WTC11 (cell line): ENCODE measurements at regions not wholly inside any gene's neighbourhood (a gene's known extent, or its start where the extent isn't known, plus 50 kb on each side); places are given as distances from the start of the nearest gene placed in this dataset.

ENCODE experiments used
- ATAC-seq: fragments of 200-7000 bp; cut with Tn5 transposase; 2 replicates; pipeline ENCODE4 v1.10.0; 2021; ENCODE audit warnings: mild to moderate bottlenecking, moderate library complexity
- CTCF ChIA-PET: fragments of 300-600 bp; sonication (Branson Sonifier 250); formaldehyde crosslinking; loops from one replicate; lab custom pipeline; 2021; ENCODE audit warnings: antibody characterized with exemption; lab: Charles Lee
- POLR2A ChIA-PET: fragments of 350-600 bp; sonication (Branson Sonifier 250); formaldehyde crosslinking; loops from one replicate; lab custom pipeline; 2021; ENCODE audit warnings: antibody characterized with exemption; lab: Charles Lee
- DNase-seq: peaks from one replicate; pipeline ENCODE4 v3.0.0; 2021; ENCODE audit warnings: low spot score
- H3K27ac Mint-ChIP-seq: 2 replicates; pipeline ENCODE4 v1.8.0; 2021; ENCODE audit warnings: mixed read lengths
- H3K27me3 Mint-ChIP-seq: 2 replicates; pipeline ENCODE4 v1.8.0; 2021; ENCODE audit warnings: low read depth, mild to moderate bottlenecking, moderate library complexity, mixed read lengths
- H3K36me3 Mint-ChIP-seq: 2 replicates; pipeline ENCODE4 v1.8.0; 2021; ENCODE audit warnings: mixed read lengths
- H3K4me1 Mint-ChIP-seq: 2 replicates; pipeline ENCODE4 v1.8.0; 2022; ENCODE audit warnings: mixed read lengths
- H3K4me3 Mint-ChIP-seq: 2 replicates; pipeline ENCODE4 v1.8.0; 2021; ENCODE audit warnings: mild to moderate bottlenecking, moderate library complexity, mixed read lengths
- H3K9me3 Mint-ChIP-seq: 2 replicates; pipeline ENCODE4 v1.8.0; 2021; ENCODE audit warnings: mixed read lengths
- KAT7 ChIP-seq: sonication (generic); formaldehyde crosslinking; IDR thresholded peaks from 2 replicates; pipeline ENCODE4 v1.8.1; 2023; ENCODE audit warnings: missing genetic modification reagents, mild to moderate bottlenecking, borderline replicate concordance
- OVOL2 ChIP-seq: fragments of 250-450 bp; sonication (Bioruptor Pico); IDR thresholded peaks from 2 replicates; pipeline ENCODE4 v1.9.0; 2021; ENCODE audit warnings: mild to moderate bottlenecking, borderline replicate concordance
- ZNF121 ChIP-seq: sonication (generic); formaldehyde crosslinking; IDR thresholded peaks from 2 replicates; pipeline ENCODE4 v1.8.0; 2023; ENCODE audit warnings: missing genetic modification reagents
- ZNF232 ChIP-seq: sonication (generic); formaldehyde crosslinking; IDR thresholded peaks from 2 replicates; pipeline ENCODE4 v1.8.0; 2022; ENCODE audit warnings: mild to moderate bottlenecking, missing genetic modification reagents
- ZNF317 ChIP-seq: sonication (generic); formaldehyde crosslinking; IDR thresholded peaks from 2 replicates; pipeline ENCODE4 v1.8.1; 2023; ENCODE audit warnings: low read depth, mild to moderate bottlenecking, moderate library complexity, missing genetic modification reagents, borderline replicate concordance
- ZNF423 ChIP-seq: fragments of 250-450 bp; sonication (Bioruptor Pico); IDR thresholded peaks from 2 replicates; pipeline ENCODE4 v2.1.2; 2022; ENCODE audit warnings: mild to moderate bottlenecking, moderate library complexity
- TF ChIP-seq, protein P1 (sequence below): fragments of 250-450 bp; sonication (Bioruptor Pico); IDR thresholded peaks from 2 replicates; pipeline ENCODE4 v1.9.0; 2021; ENCODE audit warnings: mild to moderate bottlenecking, borderline replicate concordance
- TF ChIP-seq, protein P2 (sequence below): sonication (generic); formaldehyde crosslinking; IDR thresholded peaks from 2 replicates; pipeline ENCODE4 v1.8.1; 2023; ENCODE audit warnings: mild to moderate bottlenecking, missing genetic modification reagents, moderate library complexity
- TF ChIP-seq, protein P3 (sequence below): sonication (generic); formaldehyde crosslinking; IDR thresholded peaks from 2 replicates; pipeline ENCODE4 v1.8.1; 2022; ENCODE audit warnings: mild to moderate bottlenecking, moderate library complexity, missing genetic modification reagents
- TF ChIP-seq, protein P4 (sequence below): sonication (generic); formaldehyde crosslinking; conservative IDR thresholded peaks from 2 replicates; pipeline ENCODE4 v1.8.1; 2022; ENCODE audit warnings: mild to moderate bottlenecking, missing genetic modification reagents
- TF ChIP-seq, protein P5 (sequence below): sonication (generic); formaldehyde crosslinking; IDR thresholded peaks from 2 replicates; pipeline ENCODE4 v1.8.1; 2023; ENCODE audit warnings: mild to moderate bottlenecking, missing genetic modification reagents
- TF ChIP-seq, protein P6 (sequence below): sonication (generic); formaldehyde crosslinking; IDR thresholded peaks from 2 replicates; pipeline ENCODE4 v1.8.0; 2022; ENCODE audit warnings: mild to moderate bottlenecking, missing genetic modification reagents
- TF ChIP-seq, protein P7 (sequence below): fragments of 250-450 bp; sonication (Bioruptor Pico); IDR thresholded peaks from 2 replicates; pipeline ENCODE4 v1.9.0; 2021; ENCODE audit warnings: moderate library complexity, mild to moderate bottlenecking, inconsistent platforms, borderline replicate concordance
- TF ChIP-seq, protein P8 (sequence below): sonication (generic); formaldehyde crosslinking; IDR thresholded peaks from 2 replicates; pipeline ENCODE4 v1.8.1; 2023; ENCODE audit warnings: mild to moderate bottlenecking, missing genetic modification reagents, moderate library complexity

DNA sequence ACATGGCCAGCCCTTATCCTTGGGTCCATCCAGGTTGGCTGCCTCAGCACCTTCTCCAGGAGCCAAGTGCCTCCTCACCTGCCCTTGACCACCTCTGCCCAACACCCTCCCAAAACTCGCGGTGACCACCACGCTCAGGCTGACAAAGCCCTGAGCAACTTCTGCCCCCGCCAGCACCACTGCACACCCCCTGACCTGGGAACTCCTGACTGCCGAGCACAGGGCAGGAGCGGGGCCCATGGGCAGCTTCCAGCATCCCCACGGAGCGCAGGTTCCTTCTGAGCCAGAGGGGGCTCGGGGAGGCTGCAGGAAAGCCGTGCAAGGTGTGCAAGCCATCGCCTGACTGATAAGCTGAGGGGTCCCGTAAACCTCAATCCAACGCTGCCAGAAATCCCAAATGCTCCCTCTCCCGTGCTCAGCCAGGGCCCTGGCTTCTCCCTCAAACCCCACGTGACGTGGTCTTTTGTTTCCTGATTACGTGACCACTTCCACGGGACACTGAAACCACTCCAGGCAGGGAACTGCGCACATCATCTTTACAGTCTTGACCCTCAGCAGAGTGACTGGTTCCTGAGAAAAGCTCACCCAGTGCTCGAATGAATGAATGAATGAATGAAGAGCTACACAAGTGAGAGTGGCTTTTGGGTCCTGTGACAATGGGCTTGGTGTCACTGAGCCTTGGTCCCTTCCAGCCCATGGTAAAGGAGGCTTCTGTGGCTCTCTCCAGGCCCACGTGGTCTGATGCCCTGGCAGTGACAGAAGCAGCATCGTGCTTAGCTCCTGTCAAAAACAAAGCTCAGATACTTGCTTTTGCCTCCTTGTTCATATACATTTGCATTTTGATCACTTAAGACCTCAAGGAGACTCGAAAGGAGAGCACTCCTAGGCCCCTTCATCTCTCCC lies 249.8 kb upstream of the PPP2R2D start:
- TF ChIP-seq, protein P1, sequence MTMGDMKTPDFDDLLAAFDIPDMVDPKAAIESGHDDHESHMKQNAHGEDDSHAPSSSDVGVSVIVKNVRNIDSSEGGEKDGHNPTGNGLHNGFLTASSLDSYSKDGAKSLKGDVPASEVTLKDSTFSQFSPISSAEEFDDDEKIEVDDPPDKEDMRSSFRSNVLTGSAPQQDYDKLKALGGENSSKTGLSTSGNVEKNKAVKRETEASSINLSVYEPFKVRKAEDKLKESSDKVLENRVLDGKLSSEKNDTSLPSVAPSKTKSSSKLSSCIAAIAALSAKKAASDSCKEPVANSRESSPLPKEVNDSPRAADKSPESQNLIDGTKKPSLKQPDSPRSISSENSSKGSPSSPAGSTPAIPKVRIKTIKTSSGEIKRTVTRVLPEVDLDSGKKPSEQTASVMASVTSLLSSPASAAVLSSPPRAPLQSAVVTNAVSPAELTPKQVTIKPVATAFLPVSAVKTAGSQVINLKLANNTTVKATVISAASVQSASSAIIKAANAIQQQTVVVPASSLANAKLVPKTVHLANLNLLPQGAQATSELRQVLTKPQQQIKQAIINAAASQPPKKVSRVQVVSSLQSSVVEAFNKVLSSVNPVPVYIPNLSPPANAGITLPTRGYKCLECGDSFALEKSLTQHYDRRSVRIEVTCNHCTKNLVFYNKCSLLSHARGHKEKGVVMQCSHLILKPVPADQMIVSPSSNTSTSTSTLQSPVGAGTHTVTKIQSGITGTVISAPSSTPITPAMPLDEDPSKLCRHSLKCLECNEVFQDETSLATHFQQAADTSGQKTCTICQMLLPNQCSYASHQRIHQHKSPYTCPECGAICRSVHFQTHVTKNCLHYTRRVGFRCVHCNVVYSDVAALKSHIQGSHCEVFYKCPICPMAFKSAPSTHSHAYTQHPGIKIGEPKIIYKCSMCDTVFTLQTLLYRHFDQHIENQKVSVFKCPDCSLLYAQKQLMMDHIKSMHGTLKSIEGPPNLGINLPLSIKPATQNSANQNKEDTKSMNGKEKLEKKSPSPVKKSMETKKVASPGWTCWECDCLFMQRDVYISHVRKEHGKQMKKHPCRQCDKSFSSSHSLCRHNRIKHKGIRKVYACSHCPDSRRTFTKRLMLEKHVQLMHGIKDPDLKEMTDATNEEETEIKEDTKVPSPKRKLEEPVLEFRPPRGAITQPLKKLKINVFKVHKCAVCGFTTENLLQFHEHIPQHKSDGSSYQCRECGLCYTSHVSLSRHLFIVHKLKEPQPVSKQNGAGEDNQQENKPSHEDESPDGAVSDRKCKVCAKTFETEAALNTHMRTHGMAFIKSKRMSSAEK (CRISPR knock-in tag) = no peak
- TF ChIP-seq, protein P2, sequence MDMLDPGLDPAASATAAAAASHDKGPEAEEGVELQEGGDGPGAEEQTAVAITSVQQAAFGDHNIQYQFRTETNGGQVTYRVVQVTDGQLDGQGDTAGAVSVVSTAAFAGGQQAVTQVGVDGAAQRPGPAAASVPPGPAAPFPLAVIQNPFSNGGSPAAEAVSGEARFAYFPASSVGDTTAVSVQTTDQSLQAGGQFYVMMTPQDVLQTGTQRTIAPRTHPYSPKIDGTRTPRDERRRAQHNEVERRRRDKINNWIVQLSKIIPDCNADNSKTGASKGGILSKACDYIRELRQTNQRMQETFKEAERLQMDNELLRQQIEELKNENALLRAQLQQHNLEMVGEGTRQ (CRISPR knock-in tag) = peak; percentile 59
- H3K4me3 Mint-ChIP-seq = peak overlapping the region; percentile 42
- ChIA-PET POLR2A (interaction anchor here (0.7 kb wide), 1 partner anchor 25 kb away, joined by 3 read pairs; no protein-coding TSS in a partner anchor), CTCF (interaction anchor here (0.7 to 1.7 kb wide), 8 partner anchors 9 to 224 kb away, joined by 3 to 10 read pairs (median 3); no protein-coding TSS in a partner anchor)
- ATAC-seq = no peak
- no peaks in the 10 kb centered on the region for H3K36me3 Mint-ChIP-seq
- peaks cover 70% of the 10 kb centered on the region for H3K4me1 Mint-ChIP-seq
- H3K27ac Mint-ChIP-seq = peak overlapping the region; percentile 71
- peaks cover 5% of the 10 kb centered on the region; the same call in 1 of the 2 replicates for H3K27me3 Mint-ChIP-seq
- no peak for DNase-seq
- peaks cover 3% of the 10 kb centered on the region; the same call in 1 of the 2 replicates for H3K9me3 Mint-ChIP-seq

DNA sequence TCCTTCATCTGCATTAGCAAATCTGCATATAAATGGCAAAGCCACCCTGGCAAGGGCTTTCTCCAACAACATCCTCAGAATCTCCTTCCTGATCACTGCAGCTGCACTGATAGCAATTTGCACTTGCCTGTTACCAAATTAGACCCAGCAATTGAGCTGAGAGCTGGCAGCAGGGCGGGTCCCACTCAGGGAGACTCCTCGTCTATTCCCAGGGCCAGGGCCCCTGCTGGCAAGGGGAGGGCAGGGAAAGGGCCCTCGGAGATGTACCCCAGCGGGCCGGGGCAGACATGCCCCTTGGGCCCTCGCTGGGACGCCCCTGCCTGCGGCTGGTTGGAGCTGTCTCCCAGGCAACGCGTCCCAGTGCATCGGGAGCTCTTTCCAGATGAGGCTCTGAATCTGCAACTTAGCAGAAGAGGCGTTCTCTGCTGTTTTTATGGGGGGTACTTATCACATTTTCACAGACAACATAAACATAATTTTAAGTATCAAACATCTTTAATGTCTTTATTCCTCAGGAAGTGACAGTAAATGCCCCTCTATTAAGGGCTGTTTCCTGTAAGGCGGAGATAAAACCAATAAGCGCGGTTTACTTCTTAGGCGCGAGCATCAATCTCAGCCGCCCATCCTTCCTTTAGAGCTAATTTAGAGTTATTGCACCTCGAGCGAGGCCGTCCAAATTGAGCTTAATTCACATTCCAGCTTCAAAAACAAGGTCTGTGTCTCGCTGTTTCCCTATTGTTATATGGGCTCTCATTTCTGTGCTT lies 249.0 kb upstream of the PPP2R2D start:
- peak; percentile 62 for ATAC-seq
- peaks cover 71% of the 10 kb centered on the region for H3K4me1 Mint-ChIP-seq

DNA sequence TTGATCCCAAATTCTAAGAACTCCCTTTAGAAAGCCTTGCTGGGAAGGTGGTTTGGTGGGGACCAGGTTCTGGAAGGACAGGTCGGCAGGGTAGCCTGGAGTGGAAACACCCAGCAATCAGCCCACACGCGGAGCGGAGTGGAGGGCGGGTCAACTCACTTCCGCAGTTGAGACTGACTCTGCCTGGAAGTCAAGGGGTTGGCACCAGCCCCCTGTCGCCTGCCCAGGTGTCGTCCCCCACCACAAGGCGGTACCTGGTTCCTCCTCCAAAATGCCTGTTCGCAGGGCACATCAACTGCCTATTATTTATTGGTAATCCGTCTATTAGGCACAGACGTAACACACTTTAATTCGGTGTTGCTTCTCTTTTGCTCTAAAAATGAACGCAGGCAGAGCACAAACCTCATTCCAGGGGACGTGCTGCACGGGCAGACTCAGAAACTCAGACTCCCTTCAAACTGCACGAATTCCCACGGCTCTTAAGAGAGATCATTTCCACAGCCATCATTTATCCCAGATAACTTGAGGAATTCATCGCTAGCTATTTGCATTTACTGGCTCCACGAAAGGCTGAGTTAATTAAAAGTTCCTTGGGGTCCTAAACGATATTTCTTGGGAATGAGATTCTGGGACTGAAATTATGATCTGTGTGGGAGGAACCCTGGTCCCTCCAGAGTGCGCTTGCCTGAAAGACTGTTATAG lies 248.2 kb upstream of the PPP2R2D start:
- CTCF ChIA-PET = interaction anchor here (0.9 to 1.7 kb wide), 4 partner anchors 10 to 118 kb away, joined by 3 to 10 read pairs (median 6); no protein-coding TSS in a partner anchor
- H3K4me1 Mint-ChIP-seq = peaks cover 65% of the 10 kb centered on the region
- TF ChIP-seq, protein P3, sequence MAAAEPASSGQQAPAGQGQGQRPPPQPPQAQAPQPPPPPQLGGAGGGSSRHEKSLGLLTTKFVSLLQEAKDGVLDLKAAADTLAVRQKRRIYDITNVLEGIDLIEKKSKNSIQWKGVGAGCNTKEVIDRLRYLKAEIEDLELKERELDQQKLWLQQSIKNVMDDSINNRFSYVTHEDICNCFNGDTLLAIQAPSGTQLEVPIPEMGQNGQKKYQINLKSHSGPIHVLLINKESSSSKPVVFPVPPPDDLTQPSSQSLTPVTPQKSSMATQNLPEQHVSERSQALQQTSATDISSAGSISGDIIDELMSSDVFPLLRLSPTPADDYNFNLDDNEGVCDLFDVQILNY (CRISPR knock-in tag) = no peak
- TF ChIP-seq, protein P4, sequence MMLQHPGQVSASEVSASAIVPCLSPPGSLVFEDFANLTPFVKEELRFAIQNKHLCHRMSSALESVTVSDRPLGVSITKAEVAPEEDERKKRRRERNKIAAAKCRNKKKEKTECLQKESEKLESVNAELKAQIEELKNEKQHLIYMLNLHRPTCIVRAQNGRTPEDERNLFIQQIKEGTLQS (CRISPR knock-in tag) = no peak
- TF ChIP-seq, protein P5, sequence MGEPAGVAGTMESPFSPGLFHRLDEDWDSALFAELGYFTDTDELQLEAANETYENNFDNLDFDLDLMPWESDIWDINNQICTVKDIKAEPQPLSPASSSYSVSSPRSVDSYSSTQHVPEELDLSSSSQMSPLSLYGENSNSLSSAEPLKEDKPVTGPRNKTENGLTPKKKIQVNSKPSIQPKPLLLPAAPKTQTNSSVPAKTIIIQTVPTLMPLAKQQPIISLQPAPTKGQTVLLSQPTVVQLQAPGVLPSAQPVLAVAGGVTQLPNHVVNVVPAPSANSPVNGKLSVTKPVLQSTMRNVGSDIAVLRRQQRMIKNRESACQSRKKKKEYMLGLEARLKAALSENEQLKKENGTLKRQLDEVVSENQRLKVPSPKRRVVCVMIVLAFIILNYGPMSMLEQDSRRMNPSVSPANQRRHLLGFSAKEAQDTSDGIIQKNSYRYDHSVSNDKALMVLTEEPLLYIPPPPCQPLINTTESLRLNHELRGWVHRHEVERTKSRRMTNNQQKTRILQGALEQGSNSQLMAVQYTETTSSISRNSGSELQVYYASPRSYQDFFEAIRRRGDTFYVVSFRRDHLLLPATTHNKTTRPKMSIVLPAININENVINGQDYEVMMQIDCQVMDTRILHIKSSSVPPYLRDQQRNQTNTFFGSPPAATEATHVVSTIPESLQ (CRISPR knock-in tag) = no peak
- no peak for TF ChIP-seq OVOL2 (CRISPR knock-in tag)
- no peak for TF ChIP-seq ZNF121 (CRISPR knock-in tag)
- no peak for TF ChIP-seq ZNF317 (CRISPR knock-in tag)
- TF ChIP-seq ZNF423 = no peak
- no peak for TF ChIP-seq KAT7 (CRISPR knock-in tag)
- TF ChIP-seq, protein P6, sequence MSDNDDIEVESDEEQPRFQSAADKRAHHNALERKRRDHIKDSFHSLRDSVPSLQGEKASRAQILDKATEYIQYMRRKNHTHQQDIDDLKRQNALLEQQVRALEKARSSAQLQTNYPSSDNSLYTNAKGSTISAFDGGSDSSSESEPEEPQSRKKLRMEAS (CRISPR knock-in tag) = no peak
- TF ChIP-seq, protein P7, sequence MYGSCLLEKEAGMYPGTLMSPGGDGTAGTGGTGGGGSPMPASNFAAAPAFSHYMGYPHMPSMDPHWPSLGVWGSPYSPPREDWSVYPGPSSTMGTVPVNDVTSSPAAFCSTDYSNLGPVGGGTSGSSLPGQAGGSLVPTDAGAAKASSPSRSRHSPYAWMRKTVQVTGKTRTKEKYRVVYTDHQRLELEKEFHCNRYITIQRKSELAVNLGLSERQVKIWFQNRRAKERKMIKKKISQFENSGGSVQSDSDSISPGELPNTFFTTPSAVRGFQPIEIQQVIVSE (CRISPR knock-in tag) = no peak
- TF ChIP-seq, protein P8, sequence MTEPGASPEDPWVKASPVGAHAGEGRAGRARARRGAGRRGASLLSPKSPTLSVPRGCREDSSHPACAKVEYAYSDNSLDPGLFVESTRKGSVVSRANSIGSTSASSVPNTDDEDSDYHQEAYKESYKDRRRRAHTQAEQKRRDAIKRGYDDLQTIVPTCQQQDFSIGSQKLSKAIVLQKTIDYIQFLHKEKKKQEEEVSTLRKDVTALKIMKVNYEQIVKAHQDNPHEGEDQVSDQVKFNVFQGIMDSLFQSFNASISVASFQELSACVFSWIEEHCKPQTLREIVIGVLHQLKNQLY (CRISPR knock-in tag) = no peak

More for the DNA sequence above, 249.0 kb upstream of the PPP2R2D start:
- POLR2A ChIA-PET = interaction anchor here (0.7 kb wide), 1 partner anchor 26 kb away, joined by 3 read pairs; no protein-coding TSS in a partner anchor
- H3K36me3 Mint-ChIP-seq = no peaks in the 10 kb centered on the region
- DNase-seq = peak; percentile 44
- no peaks in the 10 kb centered on the region for H3K27me3 Mint-ChIP-seq
- CTCF ChIA-PET = interaction anchor here (0.7 to 1.7 kb wide), 9 partner anchors 10 to 223 kb away, joined by 3 to 10 read pairs (median 3); no protein-coding TSS in a partner anchor
- H3K9me3 Mint-ChIP-seq = no peaks in the 10 kb centered on the region
- H3K4me3 Mint-ChIP-seq = peak overlapping the region; percentile 42
- peak overlapping the region; percentile 71 for H3K27ac Mint-ChIP-seq
- TF ChIP-seq ZNF121 (CRISPR knock-in tag) (peak; percentile 36; the same call in 1 of the 2 replicates), ZNF232 (CRISPR knock-in tag) (no peak)
- TF ChIP-seq, protein P6 (CRISPR knock-in tag) = peak; percentile 14; the same call in 1 of the 2 replicates
- TF ChIP-seq, all 79 proteins: peak for 2

More for the DNA sequence above, 248.2 kb upstream of the PPP2R2D start:
- no peak overlapping the region; the same call in 1 of the 2 replicates for H3K27ac Mint-ChIP-seq
- H3K36me3 Mint-ChIP-seq = no peaks in the 10 kb centered on the region
- peak overlapping the region; percentile 33; the same call in 1 of the 2 replicates for H3K4me3 Mint-ChIP-seq
- no peak for DNase-seq
- no peak for ATAC-seq
- no peaks in the 10 kb centered on the region for H3K9me3 Mint-ChIP-seq
- POLR2A ChIA-PET = no interaction called here
- H3K27me3 Mint-ChIP-seq = no peaks in the 10 kb centered on the region
